GM10248 (cell line): ENCODE measurements at regions not wholly inside any gene's neighbourhood (a gene's known extent, or its start where the extent isn't known, plus 50 kb on each side); places are given as distances from the start of the nearest gene placed in this dataset.

ENCODE experiments used
- CTCF ChIA-PET: fragments of 300-600 bp; sonication (Branson Sonifier 250); formaldehyde crosslinking; extraction: SDS; loops from one replicate; lab custom pipeline; 2021; ENCODE audit warnings: antibody characterized with exemption; lab: Yijun Ruan, JAX
- POLR2A ChIA-PET: fragments of 350-650 bp; sonication (Branson Sonifier 250); formaldehyde crosslinking; extraction: SDS; loops from one replicate; lab custom pipeline; 2020; ENCODE audit warnings: antibody characterized with exemption; lab: Yijun Ruan, JAX
- DNase-seq: peaks from one replicate; pipeline ENCODE4 v3.0.0; 2012; ENCODE audit errors: extremely low spot score
- CTCF ChIP-seq: IDR thresholded peaks from 2 replicates; pipeline ENCODE4 v1.5.1; 2012; ENCODE audit warnings: mild to moderate bottlenecking, low read depth; ENCODE audit errors: extremely low read depth, missing control alignments, control extremely low read depth

- POLR2A ChIA-PET: no interaction called here
- TF ChIP-seq CTCF: no peak
- DNase-seq: no peak
- CTCF ChIA-PET: interaction anchor here (0.9 kb wide), 2 partner anchors 9 to 15 kb away, joined by 3 read pairs; no protein-coding TSS in a partner anchor
Observed at GRCh38 chr12:24014240-24014639, 64.8 kb upstream of the SOX5 start.

- TF ChIP-seq CTCF: no peak
- no peak for DNase-seq
- ChIA-PET CTCF (no interaction called here), POLR2A (no interaction called here)
Observed at GRCh38 chr12:24012528-24012927, 63.1 kb upstream of the SOX5 start.

GRCh38 chr12:24011927-24012507 lies 62.5 kb upstream of the SOX5 start:
- POLR2A ChIA-PET: no interaction called here
- CTCF ChIA-PET: no interaction called here
- no peak for TF ChIP-seq CTCF
- DNase-seq: no peak

- DNase-seq: no peak
- no peak for TF ChIP-seq CTCF
- ChIA-PET POLR2A (no interaction called here), CTCF (interaction anchor here (1.9 to 2.4 kb wide), 2 partner anchors 10 to 11 kb away, joined by 4 to 6 read pairs; no protein-coding TSS in a partner anchor)
Observed at GRCh38 chr12:24008166-24008565, 58.7 kb upstream of the SOX5 start.
